ENCODE measurements at regions not wholly inside any gene's neighbourhood (a gene's known extent, or its start where the extent isn't known, plus 50 kb on each side); places are given as distances from the start of the nearest gene placed in this dataset.

DNA sequence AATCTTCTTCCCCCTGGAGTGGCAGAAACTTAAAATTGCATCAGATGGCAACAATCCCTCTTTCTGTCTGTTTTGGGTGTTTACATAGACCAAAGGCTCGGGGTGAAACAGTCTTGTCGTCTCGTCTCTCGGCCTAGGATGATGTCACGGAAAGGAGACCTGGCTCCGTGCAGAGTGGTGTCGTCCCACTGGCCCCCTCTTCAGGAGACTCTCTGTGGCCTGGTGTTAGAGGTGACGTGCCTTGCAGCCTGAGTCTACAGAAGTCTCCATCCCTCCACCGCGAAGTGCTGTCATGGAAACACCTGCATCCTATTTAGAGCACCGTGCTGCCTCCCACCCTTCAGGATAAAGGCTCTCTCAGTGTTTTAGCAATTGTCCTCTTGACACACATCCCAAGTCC is 409.7 kb downstream of the IRX1 start:
- H3K36me3 Mint-ChIP-seq (ENCODE audit: low read depth): no peaks in the 10 kb centered on the region
- Histone ChIP-seq H3K36me3 (ENCODE audit: insufficient read depth) (no peaks in the 10 kb centered on the region), H3K4me2 (no peak overlapping the region), H2AFZ (0 out of 2 replicates have a peak overlapping the region, but pooled peaks have one; percentile 32), H3K27ac (ENCODE audit: low read depth) (no peak overlapping the region), H3K79me2 (replicated peaks; ENCODE audit: insufficient read depth) (no peaks in the 10 kb centered on the region), H3K9me2 (ENCODE audit: insufficient read depth) (0 out of 2 replicates have a peak, but pooled peaks cover 5% of the 10 kb centered on the region), H3F3A (replicated peaks; ENCODE audit: low read depth) (no peaks in the 10 kb centered on the region), H3K27me3 (ENCODE audit: insufficient read depth) (no peaks in the 10 kb centered on the region), H3K4me1 (ENCODE audit: insufficient read depth) (no peaks in the 10 kb centered on the region), H3K4me3 (no peak overlapping the region), H4K20me1 (replicated peaks; ENCODE audit: insufficient read depth) (no peaks in the 10 kb centered on the region)
- no peak overlapping the region for H3K4me3 Mint-ChIP-seq
- no peak overlapping the region for H3K27ac Mint-ChIP-seq
- H3K27me3 Mint-ChIP-seq (ENCODE audit: insufficient read depth, low read depth, poor library complexity): no peaks in the 10 kb centered on the region
- DNase-seq (ENCODE audit: low spot score) (peak; percentile 34), ATAC-seq (peak; percentile 44; the same call in 2 of the 3 replicates)
- peaks cover 10% of the 10 kb centered on the region; the same call in 1 of the 3 replicates for H3K9me3 Mint-ChIP-seq
- no peaks in the 10 kb centered on the region for H3K4me1 Mint-ChIP-seq
- TF ChIP-seq CTCF (conservative IDR thresholded peaks at IDR 0.05; ENCODE audit: low read depth in 2 of 2) (peak in 1 of 2 experiments; percentile 29; a peak in 1 of 4 replicates), ZNF331 (CRISPR knock-in tag; IDR thresholded peaks at IDR 0.05; ENCODE audit: low read depth) (no peak), STAT1 (IDR thresholded peaks at IDR 0.05; ENCODE audit: unreplicated experiment) (no peak), NANOG (IDR thresholded peaks at IDR 0.05; ENCODE audit: borderline replicate concordance) (no peak)

DNA sequence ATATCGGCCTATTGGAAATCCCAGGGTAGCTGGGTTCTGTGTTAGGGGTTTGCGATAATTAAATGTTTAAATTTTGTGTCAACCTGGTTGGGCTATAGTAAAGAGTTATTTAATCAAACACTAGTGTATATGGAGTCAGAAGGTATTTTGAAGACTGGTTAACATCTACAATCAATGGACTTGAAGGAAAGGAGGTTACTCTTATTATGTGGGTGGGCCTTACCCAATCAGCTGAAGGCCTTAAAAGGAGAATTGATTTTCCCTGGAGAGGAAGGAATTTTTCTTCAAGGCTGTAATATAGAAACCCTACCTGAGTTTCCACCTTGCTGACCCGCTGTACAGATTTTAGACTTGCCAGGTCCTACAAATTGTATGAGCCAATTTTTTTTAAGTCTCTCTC is 411.4 kb downstream of the IRX1 start:
- Histone ChIP-seq H2AFZ (no peak overlapping the region), H3K27me3 (ENCODE audit: insufficient read depth) (no peaks in the 10 kb centered on the region), H3K36me3 (ENCODE audit: insufficient read depth) (no peaks in the 10 kb centered on the region), H3K4me3 (no peak overlapping the region), H3K27ac (ENCODE audit: low read depth) (no peak overlapping the region), H3K9me2 (ENCODE audit: insufficient read depth) (0 out of 2 replicates have a peak, but pooled peaks cover 5% of the 10 kb centered on the region), H3F3A (replicated peaks; ENCODE audit: low read depth) (no peaks in the 10 kb centered on the region), H4K20me1 (replicated peaks; ENCODE audit: insufficient read depth) (no peaks in the 10 kb centered on the region), H3K4me2 (no peak overlapping the region), H3K4me1 (ENCODE audit: insufficient read depth) (no peaks in the 10 kb centered on the region), H3K79me2 (replicated peaks; ENCODE audit: insufficient read depth) (no peaks in the 10 kb centered on the region)
- no peak for DNase-seq (ENCODE audit: low spot score)
- H3K36me3 Mint-ChIP-seq (ENCODE audit: low read depth): no peaks in the 10 kb centered on the region
- H3K27ac Mint-ChIP-seq: no peak overlapping the region
- no peak overlapping the region for H3K4me3 Mint-ChIP-seq
- no peak for ATAC-seq
- H3K9me3 Mint-ChIP-seq: peaks cover 10% of the 10 kb centered on the region; the same call in 1 of the 3 replicates
- no peaks in the 10 kb centered on the region for H3K4me1 Mint-ChIP-seq
- H3K27me3 Mint-ChIP-seq (ENCODE audit: insufficient read depth, low read depth, poor library complexity): no peaks in the 10 kb centered on the region
- TF ChIP-seq JUNB (IDR thresholded peaks at IDR 0.05; ENCODE audit: unreplicated experiment) (no peak), POLR2AphosphoS5 (IDR thresholded peaks at IDR 0.05; ENCODE audit: low read depth) (no peak), EZH2phosphoT487 (IDR thresholded peaks at IDR 0.05; ENCODE audit: unreplicated experiment) (no peak), NANOG (IDR thresholded peaks at IDR 0.05; ENCODE audit: borderline replicate concordance) (no peak), EZH2 (IDR thresholded peaks at IDR 0.05; ENCODE audit: low read depth, unreplicated experiment) (no peak), STAT1 (IDR thresholded peaks at IDR 0.05; ENCODE audit: unreplicated experiment) (no peak), CREB1 (CRISPR knock-in tag; IDR thresholded peaks at IDR 0.05; ENCODE audit: low read depth) (no peak), ZNF114 (CRISPR knock-in tag; IDR thresholded peaks at IDR 0.05) (no peak)
- TF ChIP-seq, protein P1, sequence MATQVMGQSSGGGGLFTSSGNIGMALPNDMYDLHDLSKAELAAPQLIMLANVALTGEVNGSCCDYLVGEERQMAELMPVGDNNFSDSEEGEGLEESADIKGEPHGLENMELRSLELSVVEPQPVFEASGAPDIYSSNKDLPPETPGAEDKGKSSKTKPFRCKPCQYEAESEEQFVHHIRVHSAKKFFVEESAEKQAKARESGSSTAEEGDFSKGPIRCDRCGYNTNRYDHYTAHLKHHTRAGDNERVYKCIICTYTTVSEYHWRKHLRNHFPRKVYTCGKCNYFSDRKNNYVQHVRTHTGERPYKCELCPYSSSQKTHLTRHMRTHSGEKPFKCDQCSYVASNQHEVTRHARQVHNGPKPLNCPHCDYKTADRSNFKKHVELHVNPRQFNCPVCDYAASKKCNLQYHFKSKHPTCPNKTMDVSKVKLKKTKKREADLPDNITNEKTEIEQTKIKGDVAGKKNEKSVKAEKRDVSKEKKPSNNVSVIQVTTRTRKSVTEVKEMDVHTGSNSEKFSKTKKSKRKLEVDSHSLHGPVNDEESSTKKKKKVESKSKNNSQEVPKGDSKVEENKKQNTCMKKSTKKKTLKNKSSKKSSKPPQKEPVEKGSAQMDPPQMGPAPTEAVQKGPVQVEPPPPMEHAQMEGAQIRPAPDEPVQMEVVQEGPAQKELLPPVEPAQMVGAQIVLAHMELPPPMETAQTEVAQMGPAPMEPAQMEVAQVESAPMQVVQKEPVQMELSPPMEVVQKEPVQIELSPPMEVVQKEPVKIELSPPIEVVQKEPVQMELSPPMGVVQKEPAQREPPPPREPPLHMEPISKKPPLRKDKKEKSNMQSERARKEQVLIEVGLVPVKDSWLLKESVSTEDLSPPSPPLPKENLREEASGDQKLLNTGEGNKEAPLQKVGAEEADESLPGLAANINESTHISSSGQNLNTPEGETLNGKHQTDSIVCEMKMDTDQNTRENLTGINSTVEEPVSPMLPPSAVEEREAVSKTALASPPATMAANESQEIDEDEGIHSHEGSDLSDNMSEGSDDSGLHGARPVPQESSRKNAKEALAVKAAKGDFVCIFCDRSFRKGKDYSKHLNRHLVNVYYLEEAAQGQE (IDR thresholded peaks at IDR 0.05; ENCODE audit: unreplicated experiment): no peak
- TF ChIP-seq, protein P2, sequence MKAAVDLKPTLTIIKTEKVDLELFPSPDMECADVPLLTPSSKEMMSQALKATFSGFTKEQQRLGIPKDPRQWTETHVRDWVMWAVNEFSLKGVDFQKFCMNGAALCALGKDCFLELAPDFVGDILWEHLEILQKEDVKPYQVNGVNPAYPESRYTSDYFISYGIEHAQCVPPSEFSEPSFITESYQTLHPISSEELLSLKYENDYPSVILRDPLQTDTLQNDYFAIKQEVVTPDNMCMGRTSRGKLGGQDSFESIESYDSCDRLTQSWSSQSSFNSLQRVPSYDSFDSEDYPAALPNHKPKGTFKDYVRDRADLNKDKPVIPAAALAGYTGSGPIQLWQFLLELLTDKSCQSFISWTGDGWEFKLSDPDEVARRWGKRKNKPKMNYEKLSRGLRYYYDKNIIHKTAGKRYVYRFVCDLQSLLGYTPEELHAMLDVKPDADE (IDR thresholded peaks at IDR 0.05): no peak

Measured in GM23338 (cell line).